GM12878 (cell line): ENCODE measurements at regions not wholly inside any gene's neighbourhood (a gene's known extent, or its start where the extent isn't known, plus 50 kb on each side); places are given as distances from the start of the nearest gene placed in this dataset.

Experiments
- RAD21 ChIP-seq: IDR thresholded peaks from 2 replicates; pipeline ENCODE4 v1.6.1; 2011; ENCODE audit warnings: mild to moderate bottlenecking, low read depth, low read length, moderate library complexity; ENCODE audit not compliant: insufficient read depth
- TF ChIP-seq, protein P1 (sequence below): IDR thresholded peaks from 2 replicates; pipeline ENCODE4 v1.6.1; 2012; ENCODE audit warnings: low read depth, low read length, improper control_type of control experiment
- TF ChIP-seq, protein P2 (sequence below), 3 experiments: IDR thresholded peaks in 2 of 3; conservative IDR thresholded peaks in 1 of 3; 2 replicates each; pipeline ENCODE4 v1.5.1; 2011; ENCODE audit warnings: low read depth in 3 of 3, low read length in 3 of 3, mild to moderate bottlenecking in 3 of 3, control low read depth in 2 of 3, moderate library complexity in 2 of 3, inconsistent platforms in 1 of 3, mixed read lengths in 1 of 3; ENCODE audit not compliant: control insufficient read depth in 2 of 3, insufficient read depth in 1 of 3; ENCODE audit errors: extremely low read depth in 1 of 3
- TF ChIP-seq, protein P3 (sequence below): fragments of 450-650 bp; IDR thresholded peaks from 2 replicates; pipeline ENCODE4 v1.6.1; 2017; ENCODE audit warnings: antibody characterized with exemption, mild to moderate bottlenecking, moderate library complexity
- TF ChIP-seq, protein P4 (sequence below): IDR thresholded peaks from 2 replicates; pipeline ENCODE4 v1.6.1; 2012; ENCODE audit warnings: mild to moderate bottlenecking, low read depth, low read length

DNA sequence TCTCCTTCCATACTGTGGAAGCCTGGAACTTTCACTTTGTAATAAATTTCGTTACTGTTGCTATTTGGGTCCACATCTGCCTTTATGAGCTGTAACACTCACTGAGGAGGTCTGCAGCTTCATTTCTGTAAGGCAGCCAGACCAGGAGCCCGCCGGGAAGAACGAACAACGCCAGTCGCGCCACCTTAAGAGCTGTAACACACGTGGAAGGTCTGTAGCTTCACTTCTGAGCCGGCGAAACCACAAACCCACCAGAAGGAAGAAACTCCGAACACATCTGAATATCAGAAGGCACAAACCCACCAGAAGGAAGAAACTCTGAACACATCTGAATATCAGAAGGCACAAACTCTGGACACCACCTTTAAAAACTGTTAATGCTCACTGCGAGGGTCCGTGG is 589.9 kb upstream of the SLC35B3 start:
- TF ChIP-seq, protein P1, sequence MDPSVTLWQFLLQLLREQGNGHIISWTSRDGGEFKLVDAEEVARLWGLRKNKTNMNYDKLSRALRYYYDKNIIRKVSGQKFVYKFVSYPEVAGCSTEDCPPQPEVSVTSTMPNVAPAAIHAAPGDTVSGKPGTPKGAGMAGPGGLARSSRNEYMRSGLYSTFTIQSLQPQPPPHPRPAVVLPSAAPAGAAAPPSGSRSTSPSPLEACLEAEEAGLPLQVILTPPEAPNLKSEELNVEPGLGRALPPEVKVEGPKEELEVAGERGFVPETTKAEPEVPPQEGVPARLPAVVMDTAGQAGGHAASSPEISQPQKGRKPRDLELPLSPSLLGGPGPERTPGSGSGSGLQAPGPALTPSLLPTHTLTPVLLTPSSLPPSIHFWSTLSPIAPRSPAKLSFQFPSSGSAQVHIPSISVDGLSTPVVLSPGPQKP: no peak
- TF ChIP-seq, protein P2, sequence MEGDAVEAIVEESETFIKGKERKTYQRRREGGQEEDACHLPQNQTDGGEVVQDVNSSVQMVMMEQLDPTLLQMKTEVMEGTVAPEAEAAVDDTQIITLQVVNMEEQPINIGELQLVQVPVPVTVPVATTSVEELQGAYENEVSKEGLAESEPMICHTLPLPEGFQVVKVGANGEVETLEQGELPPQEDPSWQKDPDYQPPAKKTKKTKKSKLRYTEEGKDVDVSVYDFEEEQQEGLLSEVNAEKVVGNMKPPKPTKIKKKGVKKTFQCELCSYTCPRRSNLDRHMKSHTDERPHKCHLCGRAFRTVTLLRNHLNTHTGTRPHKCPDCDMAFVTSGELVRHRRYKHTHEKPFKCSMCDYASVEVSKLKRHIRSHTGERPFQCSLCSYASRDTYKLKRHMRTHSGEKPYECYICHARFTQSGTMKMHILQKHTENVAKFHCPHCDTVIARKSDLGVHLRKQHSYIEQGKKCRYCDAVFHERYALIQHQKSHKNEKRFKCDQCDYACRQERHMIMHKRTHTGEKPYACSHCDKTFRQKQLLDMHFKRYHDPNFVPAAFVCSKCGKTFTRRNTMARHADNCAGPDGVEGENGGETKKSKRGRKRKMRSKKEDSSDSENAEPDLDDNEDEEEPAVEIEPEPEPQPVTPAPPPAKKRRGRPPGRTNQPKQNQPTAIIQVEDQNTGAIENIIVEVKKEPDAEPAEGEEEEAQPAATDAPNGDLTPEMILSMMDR (IDR thresholded peaks at IDR 0.05 in 2 of 3, conservative IDR thresholded peaks at IDR 0.05 in 1 of 3; ENCODE audit: control insufficient read depth in 2 of 3, extremely low read depth in 1 of 3, insufficient read depth in 1 of 3, low read depth in 3 of 3, low read length in 3 of 3): no peak
- TF ChIP-seq RAD21: no peak
- TF ChIP-seq, protein P3, sequence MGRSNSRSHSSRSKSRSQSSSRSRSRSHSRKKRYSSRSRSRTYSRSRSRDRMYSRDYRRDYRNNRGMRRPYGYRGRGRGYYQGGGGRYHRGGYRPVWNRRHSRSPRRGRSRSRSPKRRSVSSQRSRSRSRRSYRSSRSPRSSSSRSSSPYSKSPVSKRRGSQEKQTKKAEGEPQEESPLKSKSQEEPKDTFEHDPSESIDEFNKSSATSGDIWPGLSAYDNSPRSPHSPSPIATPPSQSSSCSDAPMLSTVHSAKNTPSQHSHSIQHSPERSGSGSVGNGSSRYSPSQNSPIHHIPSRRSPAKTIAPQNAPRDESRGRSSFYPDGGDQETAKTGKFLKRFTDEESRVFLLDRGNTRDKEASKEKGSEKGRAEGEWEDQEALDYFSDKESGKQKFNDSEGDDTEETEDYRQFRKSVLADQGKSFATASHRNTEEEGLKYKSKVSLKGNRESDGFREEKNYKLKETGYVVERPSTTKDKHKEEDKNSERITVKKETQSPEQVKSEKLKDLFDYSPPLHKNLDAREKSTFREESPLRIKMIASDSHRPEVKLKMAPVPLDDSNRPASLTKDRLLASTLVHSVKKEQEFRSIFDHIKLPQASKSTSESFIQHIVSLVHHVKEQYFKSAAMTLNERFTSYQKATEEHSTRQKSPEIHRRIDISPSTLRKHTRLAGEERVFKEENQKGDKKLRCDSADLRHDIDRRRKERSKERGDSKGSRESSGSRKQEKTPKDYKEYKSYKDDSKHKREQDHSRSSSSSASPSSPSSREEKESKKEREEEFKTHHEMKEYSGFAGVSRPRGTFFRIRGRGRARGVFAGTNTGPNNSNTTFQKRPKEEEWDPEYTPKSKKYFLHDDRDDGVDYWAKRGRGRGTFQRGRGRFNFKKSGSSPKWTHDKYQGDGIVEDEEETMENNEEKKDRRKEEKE: no peak
- TF ChIP-seq, protein P4, sequence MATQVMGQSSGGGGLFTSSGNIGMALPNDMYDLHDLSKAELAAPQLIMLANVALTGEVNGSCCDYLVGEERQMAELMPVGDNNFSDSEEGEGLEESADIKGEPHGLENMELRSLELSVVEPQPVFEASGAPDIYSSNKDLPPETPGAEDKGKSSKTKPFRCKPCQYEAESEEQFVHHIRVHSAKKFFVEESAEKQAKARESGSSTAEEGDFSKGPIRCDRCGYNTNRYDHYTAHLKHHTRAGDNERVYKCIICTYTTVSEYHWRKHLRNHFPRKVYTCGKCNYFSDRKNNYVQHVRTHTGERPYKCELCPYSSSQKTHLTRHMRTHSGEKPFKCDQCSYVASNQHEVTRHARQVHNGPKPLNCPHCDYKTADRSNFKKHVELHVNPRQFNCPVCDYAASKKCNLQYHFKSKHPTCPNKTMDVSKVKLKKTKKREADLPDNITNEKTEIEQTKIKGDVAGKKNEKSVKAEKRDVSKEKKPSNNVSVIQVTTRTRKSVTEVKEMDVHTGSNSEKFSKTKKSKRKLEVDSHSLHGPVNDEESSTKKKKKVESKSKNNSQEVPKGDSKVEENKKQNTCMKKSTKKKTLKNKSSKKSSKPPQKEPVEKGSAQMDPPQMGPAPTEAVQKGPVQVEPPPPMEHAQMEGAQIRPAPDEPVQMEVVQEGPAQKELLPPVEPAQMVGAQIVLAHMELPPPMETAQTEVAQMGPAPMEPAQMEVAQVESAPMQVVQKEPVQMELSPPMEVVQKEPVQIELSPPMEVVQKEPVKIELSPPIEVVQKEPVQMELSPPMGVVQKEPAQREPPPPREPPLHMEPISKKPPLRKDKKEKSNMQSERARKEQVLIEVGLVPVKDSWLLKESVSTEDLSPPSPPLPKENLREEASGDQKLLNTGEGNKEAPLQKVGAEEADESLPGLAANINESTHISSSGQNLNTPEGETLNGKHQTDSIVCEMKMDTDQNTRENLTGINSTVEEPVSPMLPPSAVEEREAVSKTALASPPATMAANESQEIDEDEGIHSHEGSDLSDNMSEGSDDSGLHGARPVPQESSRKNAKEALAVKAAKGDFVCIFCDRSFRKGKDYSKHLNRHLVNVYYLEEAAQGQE: no peak
